D721Med (cell line): ENCODE measurements at regions not wholly inside any gene's neighbourhood (a gene's known extent, or its start where the extent isn't known, plus 50 kb on each side); places are given as distances from the start of the nearest gene placed in this dataset.
A peak's percentile ranks its signal among the peaks of the same experiment; 100 is the strongest.

ENCODE experiments used
- DNase-seq: peaks from one replicate; pipeline ENCODE4 v3.0.0; 2011; ENCODE audit warnings: low spot score; ENCODE audit not compliant: insufficient read length
- FAIRE-seq: peaks from 2 replicates; lab custom pipeline; 2011; peaks lifted over from hg19 to GRCh38; lab: Jason Lieb, UNC
- CTCF ChIP-seq: IDR thresholded peaks from 2 replicates; pipeline ENCODE4 v1.5.1; 2012; ENCODE audit warnings: mild to moderate bottlenecking, control low read depth; ENCODE audit not compliant: insufficient read depth; ENCODE audit errors: missing control alignments

- no peak for DNase-seq
- FAIRE-seq: no peak
- TF ChIP-seq CTCF: no peak
Measured at GRCh38 chr1:175830500-175830899, 87.1 kb upstream of the TNR start.

- FAIRE-seq (no peak), DNase-seq (no peak)
- no peak for TF ChIP-seq CTCF
Measured at GRCh38 chr1:175829845-175830244, 86.5 kb upstream of the TNR start.

- DNase-seq (no peak), FAIRE-seq (no peak)
- no peak for TF ChIP-seq CTCF
Measured at GRCh38 chr1:175826705-175827104, 83.3 kb upstream of the TNR start.

GRCh38 chr1:175824079-175824478 lies 80.7 kb upstream of the TNR start:
- TF ChIP-seq CTCF: peak; percentile 51
- FAIRE-seq (no peak), DNase-seq (no peak)

GRCh38 chr1:175823406-175823805 lies 80.0 kb upstream of the TNR start:
- no peak for DNase-seq

GRCh38 chr1:175822580-175822979 lies 79.2 kb upstream of the TNR start:
- no peak for DNase-seq

More at GRCh38 chr1:175823406-175823805, 80.0 kb upstream of the TNR start:
- no peak for TF ChIP-seq CTCF
- no peak for FAIRE-seq

More at GRCh38 chr1:175822580-175822979, 79.2 kb upstream of the TNR start:
- TF ChIP-seq CTCF: no peak
- no peak for FAIRE-seq
